ENCODE measurements at regions not wholly inside any gene's neighbourhood (a gene's known extent, or its start where the extent isn't known, plus 50 kb on each side); places are given as distances from the start of the nearest gene placed in this dataset.

GRCh38 chr4:131309628-131310027 lies 1839.5 kb upstream of the PCDH10 start:
- TF ChIP-seq ZSCAN18 (tag by site-specific recombination; IDR thresholded peaks at IDR 0.05) (no peak), ZBTB17 (tag by site-specific recombination; IDR thresholded peaks at IDR 0.05) (no peak), ZNF629 (tag by site-specific recombination; IDR thresholded peaks at IDR 0.05) (no peak), ZNF112 (tag by site-specific recombination; IDR thresholded peaks at IDR 0.05) (no peak), ZNF146 (tag by site-specific recombination; IDR thresholded peaks at IDR 0.05) (no peak), ZNF121 (tag by site-specific recombination; IDR thresholded peaks at IDR 0.05) (no peak), SETDB1 (IDR thresholded peaks at IDR 0.05; ENCODE audit: insufficient read length, low read length) (no peak), KLF16 (tag by site-specific recombination; IDR thresholded peaks at IDR 0.05) (no peak)

Measured in HEK293 (cell line).